HG03095 (cell line): ENCODE measurements at regions not wholly inside any gene's neighbourhood (a gene's known extent, or its start where the extent isn't known, plus 50 kb on each side); places are given as distances from the start of the nearest gene placed in this dataset.

Source experiments
- ATAC-seq: cut with Tn5 transposase; IDR thresholded peaks from one replicate; pipeline ENCODE4 v1.9.1; 2021; ENCODE audit warnings: moderate library complexity; ENCODE audit not compliant: unreplicated experiment

DNA sequence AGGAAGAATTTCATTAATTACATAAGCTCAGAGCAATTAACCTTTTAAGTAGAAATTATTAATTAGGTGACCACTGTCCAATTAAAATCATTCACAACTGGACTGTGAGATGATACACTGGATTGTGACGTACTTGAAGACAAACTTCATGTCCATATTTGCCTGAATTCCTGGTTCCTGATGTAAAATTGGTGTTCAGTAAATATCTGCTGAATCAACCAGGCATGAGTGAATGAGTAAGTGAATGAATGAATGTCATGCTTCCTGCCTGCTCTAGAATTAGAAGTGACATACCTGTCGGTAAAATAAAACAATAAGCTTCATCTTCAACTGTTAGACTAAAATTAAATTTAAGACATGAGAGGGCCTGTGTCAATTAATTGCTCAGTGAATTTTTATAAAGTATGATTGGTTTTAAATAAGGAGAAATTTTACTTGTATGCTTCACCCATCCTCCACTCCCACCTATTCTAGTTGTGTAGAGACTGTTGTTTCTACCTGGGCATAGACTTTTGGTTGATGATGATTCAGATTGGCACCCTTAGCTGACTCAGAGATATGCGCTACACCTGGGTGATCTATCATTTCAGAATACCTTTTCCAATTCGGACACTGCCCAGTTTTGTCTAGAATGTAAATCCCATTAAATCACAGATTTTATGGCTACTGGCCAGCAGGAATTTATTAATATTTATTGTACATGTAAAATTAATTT lies 56.9 kb upstream of the PTGS2 start:
- no peak for ATAC-seq

DNA sequence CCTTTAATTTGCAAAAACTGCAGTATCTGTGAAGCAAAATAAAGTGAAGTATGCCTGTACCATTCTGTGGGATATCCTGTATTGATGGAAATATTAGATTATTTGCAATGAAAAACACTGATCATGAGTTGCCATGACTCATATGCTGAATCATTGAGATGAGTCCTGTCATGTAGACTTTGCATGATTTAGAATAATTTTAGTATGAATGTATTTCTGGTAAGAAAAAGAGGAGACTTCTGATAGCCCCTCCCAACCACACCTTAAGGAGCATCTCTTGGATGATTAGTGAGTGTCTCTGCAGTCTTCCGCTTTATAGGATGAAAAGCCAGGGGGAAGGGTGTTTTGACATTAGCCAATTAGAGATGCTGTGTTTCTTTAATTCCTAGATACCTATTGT lies 55.2 kb upstream of the PTGS2 start:
- ATAC-seq, result no peak

DNA sequence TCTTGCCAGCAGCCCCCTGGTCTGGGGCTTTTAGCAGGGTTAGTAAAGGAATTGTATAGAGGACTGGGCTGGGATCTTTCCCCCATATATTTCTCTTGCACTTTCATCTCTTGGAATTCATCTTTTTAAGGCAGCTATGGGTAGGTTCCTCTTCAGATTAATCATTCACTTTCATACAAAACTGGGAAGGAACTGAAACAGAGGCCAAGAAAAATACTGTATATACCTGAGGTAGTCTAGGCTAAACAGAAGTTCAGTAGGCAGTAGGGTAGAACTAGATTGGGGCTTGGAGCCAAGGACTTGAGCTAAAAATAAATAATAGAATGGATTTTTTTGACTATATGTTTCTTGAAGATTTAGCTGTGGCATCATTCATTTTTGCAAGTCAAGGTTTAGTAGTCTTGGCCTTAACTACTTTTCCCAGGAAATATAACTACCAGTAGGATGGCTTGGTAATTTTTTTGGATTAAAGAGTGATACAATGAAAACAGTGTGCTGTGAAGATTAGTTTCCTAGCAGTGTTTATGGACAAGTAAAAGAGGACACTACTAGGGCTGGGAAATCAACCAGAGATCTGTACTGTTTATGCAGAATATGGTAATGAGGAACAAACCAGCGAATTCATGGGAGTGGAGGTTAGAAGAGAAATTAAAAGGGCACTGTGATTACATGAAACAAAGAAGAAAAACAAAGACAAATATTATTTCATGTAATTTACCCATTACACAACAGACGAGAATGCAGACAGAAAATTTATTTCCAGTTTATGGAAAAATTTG lies 50.9 kb upstream of the PTGS2 start:
- no peak for ATAC-seq
